ENCODE measurements at regions not wholly inside any gene's neighbourhood (a gene's known extent, or its start where the extent isn't known, plus 50 kb on each side); places are given as distances from the start of the nearest gene placed in this dataset.

DNA sequence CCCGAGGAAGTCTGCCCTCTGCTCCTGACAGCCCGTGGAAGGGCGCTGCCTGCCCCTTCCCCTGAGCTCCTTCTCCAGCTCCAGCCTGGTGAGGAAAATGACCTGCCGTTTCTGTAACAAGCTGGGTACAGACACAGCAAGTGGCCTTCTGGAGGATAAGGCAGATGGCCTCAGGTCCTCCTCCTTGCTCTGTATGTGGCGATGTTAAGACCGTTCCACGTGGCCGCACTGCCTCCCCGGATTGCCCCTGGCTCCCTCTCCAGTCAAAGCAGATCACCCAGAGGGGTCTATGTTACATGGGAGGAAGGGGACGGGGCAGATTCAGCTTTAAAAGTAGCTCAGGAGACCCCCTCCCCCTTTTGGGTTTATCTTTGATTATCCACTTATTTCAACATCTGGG, 80.3 kb upstream of the GATB start:
- Histone ChIP-seq H4K20me1 (ENCODE audit: control insufficient read depth, insufficient read depth, insufficient read length) (no peaks in the 10 kb centered on the region), H3K23ac (ENCODE audit: insufficient read length, low read depth, low read length) (no peak overlapping the region), H3K4me1 (ENCODE audit: insufficient read depth, low read length) (peaks cover 2% of the 10 kb centered on the region; the same call in 1 of the 2 replicates), H3T11ph (ENCODE audit: low read length) (no peak overlapping the region), H2BK5ac (ENCODE audit: insufficient read length, low read length) (no peak overlapping the region), H3K23me2 (ENCODE audit: insufficient read length, low read depth, low read length, poor library complexity, severe bottlenecking) (no peaks in the 10 kb centered on the region), H2BK20ac (ENCODE audit: low read depth, low read length, poor library complexity, severe bottlenecking) (no peak overlapping the region), H4K5ac (ENCODE audit: insufficient read length, low read depth, low read length) (no peak overlapping the region), H3K27ac (ENCODE audit: insufficient read length, low read depth, low read length) (no peak overlapping the region), H2BK12ac (ENCODE audit: insufficient read length, low read depth, low read length) (no peak overlapping the region), H4K8ac (replicated peaks; ENCODE audit: insufficient read length, low read depth, low read length) (no peak overlapping the region), H3K9ac (ENCODE audit: extremely low read depth, insufficient read length, low read length) (no peak overlapping the region), H3K56ac (ENCODE audit: insufficient read length, low read depth, low read length) (no peak overlapping the region), H3K4ac (ENCODE audit: low read depth, low read length) (no peak overlapping the region), H3K18ac (ENCODE audit: insufficient read length, low read depth, low read length) (no peak overlapping the region), H3K4me2 (ENCODE audit: insufficient read depth, insufficient read length, low read length) (no peak overlapping the region), H2AK5ac (ENCODE audit: insufficient read length, low read length) (no peak overlapping the region), H4K91ac (ENCODE audit: insufficient read length, low read depth, low read length) (no peak overlapping the region), H3K9me3 (ENCODE audit: control insufficient read depth, low read depth, low read length) (no peaks in the 10 kb centered on the region), H3K79me2 (ENCODE audit: insufficient read depth, low read length) (no peaks in the 10 kb centered on the region), H3K14ac (ENCODE audit: insufficient read depth, low read length) (no peak overlapping the region), H3K79me1 (ENCODE audit: insufficient read depth, low read depth, low read length, poor library complexity, severe bottlenecking) (no peaks in the 10 kb centered on the region), H3K27me3 (ENCODE audit: insufficient read depth, low read length) (no peaks in the 10 kb centered on the region), H2AFZ (ENCODE audit: low read length) (no peak overlapping the region), H2BK15ac (ENCODE audit: low read depth, low read length) (no peak overlapping the region), H2BK120ac (ENCODE audit: low read depth, low read length, poor library complexity, severe bottlenecking) (no peak overlapping the region)
- peaks cover 3 to 21% (median 7%) of the 10 kb centered on the region in 3 experiments; a peak in 6 of 7 replicates for H3K36me3 Mint-ChIP-seq (ENCODE audit: insufficient read depth in 1 of 3, low read depth in 3 of 3)
- H3K4me3 Mint-ChIP-seq, result no peak overlapping the region
- TF ChIP-seq CTCF (conservative IDR thresholded peaks at IDR 0.05), result no peak
- WGBS (ENCODE audit: extremely low coverage, insufficient read length, low lambda C conversion rate), result no CpG with 5 or more reads among the region's 10 CpGs
- H3K27me3 Mint-ChIP-seq (ENCODE audit: low read depth), result peaks cover 2% of the 10 kb centered on the region; the same call in 1 of the 2 replicates
- H3K9me3 Mint-ChIP-seq, result peaks cover 16 to 17% of the 10 kb centered on the region in 2 experiments; a peak in 4 of 5 replicates
- H3K27ac Mint-ChIP-seq, result no peak overlapping the region
- H3K4me1 Mint-ChIP-seq, result no peaks in the 10 kb centered on the region; a peak in 1 of 4 replicates
- no peak for DNase-seq
